Lower leg skin (tissue), 3 donors: ENCODE measurements at regions not wholly inside any gene's neighbourhood (a gene's known extent, or its start where the extent isn't known, plus 50 kb on each side); places are given as distances from the start of the nearest gene placed in this dataset.

ENCODE experiments used
- POLR2A ChIP-seq, 2 donors: fragments of 450-650 bp; IDR thresholded peaks; one replicate each; pipeline ENCODE4 v1.6.1; 2016 to 2017; ENCODE audit warnings: antibody characterized with exemption in 2 of 2, mild to moderate bottlenecking in 1 of 2, moderate library complexity in 1 of 2
- TF ChIP-seq, protein P1 (sequence below), 3 donors: fragments of 450-650 bp; IDR thresholded peaks; one replicate each; pipeline ENCODE4 v1.5.1; 2016; ENCODE audit warnings: antibody characterized with exemption in 3 of 3, mild to moderate bottlenecking in 3 of 3, moderate library complexity in 2 of 3

GRCh38 chr1:75023005-75023404, 111.2 kb upstream of the LHX8 start:
- TF ChIP-seq, protein P1, sequence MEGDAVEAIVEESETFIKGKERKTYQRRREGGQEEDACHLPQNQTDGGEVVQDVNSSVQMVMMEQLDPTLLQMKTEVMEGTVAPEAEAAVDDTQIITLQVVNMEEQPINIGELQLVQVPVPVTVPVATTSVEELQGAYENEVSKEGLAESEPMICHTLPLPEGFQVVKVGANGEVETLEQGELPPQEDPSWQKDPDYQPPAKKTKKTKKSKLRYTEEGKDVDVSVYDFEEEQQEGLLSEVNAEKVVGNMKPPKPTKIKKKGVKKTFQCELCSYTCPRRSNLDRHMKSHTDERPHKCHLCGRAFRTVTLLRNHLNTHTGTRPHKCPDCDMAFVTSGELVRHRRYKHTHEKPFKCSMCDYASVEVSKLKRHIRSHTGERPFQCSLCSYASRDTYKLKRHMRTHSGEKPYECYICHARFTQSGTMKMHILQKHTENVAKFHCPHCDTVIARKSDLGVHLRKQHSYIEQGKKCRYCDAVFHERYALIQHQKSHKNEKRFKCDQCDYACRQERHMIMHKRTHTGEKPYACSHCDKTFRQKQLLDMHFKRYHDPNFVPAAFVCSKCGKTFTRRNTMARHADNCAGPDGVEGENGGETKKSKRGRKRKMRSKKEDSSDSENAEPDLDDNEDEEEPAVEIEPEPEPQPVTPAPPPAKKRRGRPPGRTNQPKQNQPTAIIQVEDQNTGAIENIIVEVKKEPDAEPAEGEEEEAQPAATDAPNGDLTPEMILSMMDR (IDR thresholded peaks at IDR 0.05): no peak
- no peak for TF ChIP-seq POLR2A (IDR thresholded peaks at IDR 0.05)
